Loucy (cell line): ENCODE measurements at regions not wholly inside any gene's neighbourhood (a gene's known extent, or its start where the extent isn't known, plus 50 kb on each side); places are given as distances from the start of the nearest gene placed in this dataset.

Experiments used
- H2AFZ ChIP-seq: fragments of 200-600 bp; sonication (generic); 2 replicates; pipeline ENCODE4 v1.6.0; 2016; ENCODE audit warnings: antibody characterized with exemption, mild to moderate bottlenecking, low read length, moderate library complexity
- H3F3A ChIP-seq: fragments of 200-600 bp; 2 replicates; pipeline ENCODE4 v1.6.0; 2016; ENCODE audit warnings: antibody characterized with exemption, low read depth, mild to moderate bottlenecking
- H3K27me3 ChIP-seq: fragments of 200-600 bp; sonication (generic); 2 replicates; pipeline ENCODE4 v1.6.1; 2014; ENCODE audit warnings: low read length, mild to moderate bottlenecking; ENCODE audit not compliant: insufficient read depth, poor library complexity, severe bottlenecking
- H3K36me3 ChIP-seq: fragments of 200-600 bp; sonication (generic); 2 replicates; pipeline ENCODE4 v1.6.1; 2016; ENCODE audit warnings: low read length; ENCODE audit not compliant: insufficient read depth
- H3K4me1 ChIP-seq: fragments of 200-600 bp; sonication (generic); 2 replicates; pipeline ENCODE4 v1.5.1; 2014; ENCODE audit warnings: low read length, mild to moderate bottlenecking; ENCODE audit not compliant: insufficient read depth, poor library complexity, severe bottlenecking
- H3K4me2 ChIP-seq: fragments of 200-600 bp; sonication (generic); 2 replicates; pipeline ENCODE4 v1.6.0; 2014; ENCODE audit warnings: antibody characterized with exemption, low read length, low read depth, mild to moderate bottlenecking; ENCODE audit not compliant: poor library complexity, severe bottlenecking
- H3K4me3 ChIP-seq: fragments of 200-600 bp; sonication (generic); 2 replicates; pipeline ENCODE4 v1.5.1; 2014; ENCODE audit warnings: low read length, mild to moderate bottlenecking, mixed read lengths; ENCODE audit not compliant: poor library complexity, severe bottlenecking
- H3K79me2 ChIP-seq: fragments of 200-600 bp; sonication (generic); 2 replicates; pipeline ENCODE4 v1.6.1; 2014; ENCODE audit warnings: low read length; ENCODE audit not compliant: insufficient read depth
- H3K9ac ChIP-seq: fragments of 200-600 bp; sonication (generic); 2 replicates; pipeline ENCODE4 v1.6.0; 2014; ENCODE audit warnings: mild to moderate bottlenecking, low read depth, low read length, moderate library complexity; ENCODE audit not compliant: poor library complexity, severe bottlenecking
- H3K9me2 ChIP-seq: fragments of 200-600 bp; sonication (generic); replicated peaks from 2 replicates; pipeline ENCODE4 v1.6.1; 2016; ENCODE audit warnings: low read depth, low read length, mixed read lengths
- H3K9me3 ChIP-seq: fragments of 200-600 bp; sonication (generic); 2 replicates; pipeline ENCODE4 v1.6.1; 2014; ENCODE audit warnings: mild to moderate bottlenecking, antibody characterized with exemption, low read length, low read depth; ENCODE audit not compliant: insufficient read depth
- H4K20me1 ChIP-seq: fragments of 200-600 bp; sonication (generic); 2 replicates; pipeline ENCODE4 v1.6.0; 2014; ENCODE audit warnings: antibody characterized with exemption, low read length, mild to moderate bottlenecking; ENCODE audit not compliant: insufficient read depth, poor library complexity, severe bottlenecking
- CTCF ChIP-seq: fragments of 200-600 bp; sonication (generic); conservative IDR thresholded peaks from 2 replicates; pipeline ENCODE4 v1.5.1; 2014; ENCODE audit warnings: mild to moderate bottlenecking, antibody characterized with exemption, low read length
- EZH2phosphoT487 ChIP-seq: fragments of 200-600 bp; IDR thresholded peaks from 2 replicates; pipeline ENCODE4 v1.6.1; 2018; ENCODE audit warnings: antibody characterized with exemption, mild to moderate bottlenecking, moderate library complexity, borderline replicate concordance

GRCh38 chr3:22296601-22297000, 545.6 kb upstream of the ZNF385D start:
- Histone ChIP-seq H3K4me3 (no peak overlapping the region), H3K9me2 (no peaks in the 10 kb centered on the region), H3K27me3 (no peaks in the 10 kb centered on the region), H3K4me1 (no peaks in the 10 kb centered on the region), H3F3A (no peaks in the 10 kb centered on the region), H3K36me3 (no peaks in the 10 kb centered on the region), H2AFZ (no peak overlapping the region), H3K9ac (no peak overlapping the region), H3K9me3 (peaks cover 8% of the 10 kb centered on the region; the same call in 1 of the 2 replicates), H3K79me2 (no peaks in the 10 kb centered on the region), H3K4me2 (no peak overlapping the region), H4K20me1 (no peaks in the 10 kb centered on the region)
- TF ChIP-seq CTCF (no peak), EZH2phosphoT487 (no peak)

- TF ChIP-seq CTCF = no peak
- H2AFZ ChIP-seq = no peak overlapping the region
- H3K9me2 ChIP-seq = no peaks in the 10 kb centered on the region
- H3K9ac ChIP-seq = no peak overlapping the region
- no peak overlapping the region for H3K4me2 ChIP-seq
- no peak overlapping the region for H3K4me3 ChIP-seq
- no peaks in the 10 kb centered on the region for H4K20me1 ChIP-seq
- no peaks in the 10 kb centered on the region for H3K4me1 ChIP-seq
- H3K9me3 ChIP-seq = peaks cover 8% of the 10 kb centered on the region; the same call in 1 of the 2 replicates
- no peaks in the 10 kb centered on the region for H3K27me3 ChIP-seq
- no peaks in the 10 kb centered on the region for H3K36me3 ChIP-seq
- H3K79me2 ChIP-seq = no peaks in the 10 kb centered on the region
- no peaks in the 10 kb centered on the region for H3F3A ChIP-seq
These were observed 546.4 kb upstream of the ZNF385D start for GRCh38 chr3:22297436-22297835.

GRCh38 chr3:22306454-22306853, 555.4 kb upstream of the ZNF385D start:
- 0 out of 2 replicates have a peak, but pooled peaks cover 3% of the 10 kb centered on the region for H3K9me3 ChIP-seq
- H3F3A ChIP-seq = no peaks in the 10 kb centered on the region
- no peak overlapping the region for H3K9ac ChIP-seq
- no peak for TF ChIP-seq CTCF
- TF ChIP-seq EZH2phosphoT487 = no peak
- H3K79me2 ChIP-seq = no peaks in the 10 kb centered on the region
- no peaks in the 10 kb centered on the region for H3K36me3 ChIP-seq
- H3K4me1 ChIP-seq = peaks cover 7% of the 10 kb centered on the region
- H3K4me2 ChIP-seq = no peak overlapping the region
- no peaks in the 10 kb centered on the region for H3K9me2 ChIP-seq
- H3K27me3 ChIP-seq = no peaks in the 10 kb centered on the region
- no peak overlapping the region for H2AFZ ChIP-seq
- no peaks in the 10 kb centered on the region for H4K20me1 ChIP-seq
- no peak overlapping the region for H3K4me3 ChIP-seq
